HCT116 (cell line): ENCODE measurements at regions not wholly inside any gene's neighbourhood (a gene's known extent, or its start where the extent isn't known, plus 50 kb on each side); places are given as distances from the start of the nearest gene placed in this dataset.

Source experiments
- ATAC-seq: fragments of 200-7000 bp; cut with Tn5 transposase; 2 replicates; pipeline ENCODE4 v1.9.1; 2020; ENCODE audit warnings: mild to moderate bottlenecking, moderate library complexity
- BruUV-seq: library from RNA; stranded (reverse); fragments of 400-500 nt; replicated peaks from 2 replicates; lab custom pipeline; 2021; lab: Mats Ljungman, UMichigan
- CTCF ChIA-PET: fragments of 300-600 bp; sonication (Branson Sonifier 250); formaldehyde crosslinking; loops from one replicate; lab custom pipeline; 2021; ENCODE audit warnings: antibody characterized with exemption; lab: Charles Lee
- POLR2A ChIA-PET: fragments of 300-600, 350-600 bp; sonication (Branson Sonifier 250); formaldehyde crosslinking; loops from one replicate; lab custom pipeline; 2021; ENCODE audit warnings: antibody characterized with exemption; lab: Charles Lee
- RAD21 ChIA-PET, 2 experiments: fragments of 300-600 bp; sonication (Branson Sonifier 250); formaldehyde crosslinking; loops; one replicate each; lab custom pipeline; 2023; ENCODE audit warnings: low total read pairs in 2 of 2; ENCODE audit not compliant: uncharacterized antibody in 2 of 2, unreplicated experiment in 2 of 2, low non-redundant PET in 1 of 2; lab: Charles Lee
- DNase-seq: peaks from one replicate; pipeline ENCODE4 v3.0.0-alpha.2; 2010; ENCODE audit warnings: low read depth, low spot score
- H2AFZ ChIP-seq: fragments of 200-600 bp; shearing (Covaris generic), sonication (generic); 2 replicates; pipeline ENCODE4 v1.6.1; 2017; ENCODE audit warnings: low read depth, mixed run types, mixed read lengths, antibody characterized with exemption, low read length; ENCODE audit not compliant: poor library complexity, severe bottlenecking
- H3K27ac ChIP-seq: 2 replicates; pipeline ENCODE4 v1.5.1; 2012; ENCODE audit warnings: low read depth, low read length
- H3K27me3 ChIP-seq: fragments of 200-600 bp; sonication (generic); 2 replicates; pipeline ENCODE4 v1.6.1; 2016; ENCODE audit warnings: mixed run types, low read length, mixed read lengths; ENCODE audit not compliant: insufficient read depth
- H3K36me3 ChIP-seq, 2 experiments: fragments of 200-500 bp in 1 of 2; fragments of 200-600 bp in 1 of 2; sonication (Bioruptor generic) in 1 of 2; sonication (generic) in 1 of 2; 2 replicates each; pipeline versions ENCODE4 v1.5.1 to v1.6.1; 2014 to 2016; ENCODE audit warnings: low read length in 2 of 2, inconsistent platforms in 1 of 2, mixed read lengths in 1 of 2, mixed run types in 1 of 2; ENCODE audit not compliant: insufficient read depth in 2 of 2, control insufficient read depth in 1 of 2
- H3K4me1 ChIP-seq, 2 experiments: fragments of 200-600 bp in 1 of 2; sonication (generic) in 1 of 2; 2 replicates each; pipeline versions ENCODE4 v1.5.1 to v1.6.1; 2012 to 2017; ENCODE audit warnings: low read length in 2 of 2, inconsistent platforms in 1 of 2, mild to moderate bottlenecking in 1 of 2, mixed read lengths in 1 of 2, mixed run types in 1 of 2, moderate library complexity in 1 of 2; ENCODE audit not compliant: insufficient read depth in 2 of 2, control insufficient read depth in 1 of 2
- H3K4me2 ChIP-seq: fragments of 200-600 bp; sonication (generic); 2 replicates; pipeline ENCODE4 v1.6.1; 2017; ENCODE audit warnings: mixed run types, low read length, mixed read lengths
- H3K4me3 ChIP-seq, 2 experiments: fragments of 200-600 bp in 1 of 2; sonication (generic) in 1 of 2; replicated peaks in 1 of 2; 2 replicates each; pipeline ENCODE4 v1.5.1; 2011 to 2016; ENCODE audit warnings: low read length in 2 of 2, control low read depth in 1 of 2, low read depth in 1 of 2, mild to moderate bottlenecking in 1 of 2, mixed read lengths in 1 of 2, mixed run types in 1 of 2
- H3K79me2 ChIP-seq: fragments of 200-600 bp; sonication (generic); 2 replicates; pipeline ENCODE4 v1.6.1; 2017; ENCODE audit warnings: mild to moderate bottlenecking, mixed run types, low read length, moderate library complexity, mixed read lengths; ENCODE audit not compliant: insufficient read depth
- H3K9ac ChIP-seq: fragments of 200-600 bp; sonication (generic); 2 replicates; pipeline ENCODE4 v1.6.1; 2016; ENCODE audit warnings: low read length, mixed read lengths
- H3K9me2 ChIP-seq: fragments of 200-600 bp; sonication (generic), shearing (Covaris generic); 2 replicates; pipeline ENCODE4 v1.6.1; 2017; ENCODE audit warnings: mixed run types, mild to moderate bottlenecking, moderate library complexity; ENCODE audit not compliant: insufficient read depth
- H3K9me3 ChIP-seq, 2 experiments: fragments of 200-500 bp in 1 of 2; fragments of 200-600 bp in 1 of 2; sonication (Bioruptor generic) in 1 of 2; sonication (generic) in 1 of 2; 2 replicates each; pipeline ENCODE4 v1.6.1; 2014 to 2017; ENCODE audit warnings: low read length in 2 of 2, mixed read lengths in 2 of 2, inconsistent platforms in 1 of 2, low read depth in 1 of 2, mild to moderate bottlenecking in 1 of 2, mixed run types in 1 of 2, moderate library complexity in 1 of 2; ENCODE audit not compliant: control insufficient read depth in 1 of 2, insufficient read depth in 1 of 2
- H4K20me1 ChIP-seq: fragments of 200-600 bp; sonication (generic), shearing (Covaris generic); 2 replicates; pipeline ENCODE4 v1.6.1; 2017; ENCODE audit warnings: mixed run types, mild to moderate bottlenecking, moderate library complexity; ENCODE audit not compliant: insufficient read depth
- ATF3 ChIP-seq: IDR thresholded peaks from 2 replicates; pipeline ENCODE4 v1.6.1; 2012
- CBX3 ChIP-seq: IDR thresholded peaks from 2 replicates; pipeline ENCODE4 v1.6.1; 2012; ENCODE audit warnings: low read depth
- CEBPB ChIP-seq: IDR thresholded peaks from 2 replicates; pipeline ENCODE4 v1.6.1; 2012; ENCODE audit warnings: low read depth
- EGR1 ChIP-seq: IDR thresholded peaks from 2 replicates; pipeline ENCODE4 v1.6.1; 2012; ENCODE audit warnings: low read depth
- ELF1 ChIP-seq: IDR thresholded peaks from 2 replicates; pipeline ENCODE4 v1.6.1; 2012; ENCODE audit warnings: low read depth, borderline replicate concordance
- FOSL1 ChIP-seq: IDR thresholded peaks from 2 replicates; pipeline ENCODE4 v1.6.1; 2012; ENCODE audit warnings: low read depth
- JUND ChIP-seq: IDR thresholded peaks from 2 replicates; pipeline ENCODE4 v1.6.1; 2012
- POLR2A ChIP-seq: IDR thresholded peaks from 2 replicates; pipeline ENCODE4 v1.7.0; 2011; ENCODE audit warnings: borderline replicate concordance; ENCODE audit not compliant: insufficient read depth, insufficient read length; ENCODE audit errors: extremely low read depth
- RAD21 ChIP-seq: IDR thresholded peaks from 2 replicates; pipeline ENCODE4 v1.6.1; 2012; ENCODE audit warnings: low read depth, mild to moderate bottlenecking
- SIN3A ChIP-seq: IDR thresholded peaks from 2 replicates; pipeline ENCODE4 v1.6.1; 2012; ENCODE audit warnings: low read depth
- YY1 ChIP-seq: IDR thresholded peaks from 2 replicates; pipeline ENCODE4 v1.6.1; 2011; ENCODE audit warnings: low read length, low read depth, moderate library complexity, mild to moderate bottlenecking; ENCODE audit not compliant: insufficient replicate concordance; ENCODE audit errors: extremely low read depth
- ZFX ChIP-seq: fragments of 450-650 bp; IDR thresholded peaks from 2 replicates; pipeline ENCODE4 v1.6.1; 2017
- ZNF274 ChIP-seq: fragments of 200-500 bp; sonication (Bioruptor generic); IDR thresholded peaks from 2 replicates; pipeline ENCODE4 v1.6.1; 2014; ENCODE audit warnings: mild to moderate bottlenecking, low read depth, low read length, inconsistent platforms
- intact Hi-C: fragments of 100-400 bp; cut with micrococcal nuclease; formaldehyde crosslinking; loops from 2 replicates; pipeline ENCODE4 v1.10.0; 2022
- TF ChIP-seq, protein P1 (sequence below): IDR thresholded peaks from 2 replicates; pipeline ENCODE4 v1.6.1; 2012; ENCODE audit warnings: low read depth
- TF ChIP-seq, protein P2 (sequence below): IDR thresholded peaks from 2 replicates; pipeline ENCODE4 v1.6.1; 2011; ENCODE audit warnings: mild to moderate bottlenecking, low read length, moderate library complexity; ENCODE audit not compliant: insufficient replicate concordance; ENCODE audit errors: extremely low read depth

- TF ChIP-seq YY1 (no peak), CEBPB (no peak), ZFX (no peak), FOSL1 (no peak), JUND (no peak), ZNF274 (no peak), CBX3 (no peak), ELF1 (no peak), EGR1 (no peak), RAD21 (no peak), SIN3A (no peak), POLR2A (no peak), ATF3 (no peak)
- TF ChIP-seq, protein P1, sequence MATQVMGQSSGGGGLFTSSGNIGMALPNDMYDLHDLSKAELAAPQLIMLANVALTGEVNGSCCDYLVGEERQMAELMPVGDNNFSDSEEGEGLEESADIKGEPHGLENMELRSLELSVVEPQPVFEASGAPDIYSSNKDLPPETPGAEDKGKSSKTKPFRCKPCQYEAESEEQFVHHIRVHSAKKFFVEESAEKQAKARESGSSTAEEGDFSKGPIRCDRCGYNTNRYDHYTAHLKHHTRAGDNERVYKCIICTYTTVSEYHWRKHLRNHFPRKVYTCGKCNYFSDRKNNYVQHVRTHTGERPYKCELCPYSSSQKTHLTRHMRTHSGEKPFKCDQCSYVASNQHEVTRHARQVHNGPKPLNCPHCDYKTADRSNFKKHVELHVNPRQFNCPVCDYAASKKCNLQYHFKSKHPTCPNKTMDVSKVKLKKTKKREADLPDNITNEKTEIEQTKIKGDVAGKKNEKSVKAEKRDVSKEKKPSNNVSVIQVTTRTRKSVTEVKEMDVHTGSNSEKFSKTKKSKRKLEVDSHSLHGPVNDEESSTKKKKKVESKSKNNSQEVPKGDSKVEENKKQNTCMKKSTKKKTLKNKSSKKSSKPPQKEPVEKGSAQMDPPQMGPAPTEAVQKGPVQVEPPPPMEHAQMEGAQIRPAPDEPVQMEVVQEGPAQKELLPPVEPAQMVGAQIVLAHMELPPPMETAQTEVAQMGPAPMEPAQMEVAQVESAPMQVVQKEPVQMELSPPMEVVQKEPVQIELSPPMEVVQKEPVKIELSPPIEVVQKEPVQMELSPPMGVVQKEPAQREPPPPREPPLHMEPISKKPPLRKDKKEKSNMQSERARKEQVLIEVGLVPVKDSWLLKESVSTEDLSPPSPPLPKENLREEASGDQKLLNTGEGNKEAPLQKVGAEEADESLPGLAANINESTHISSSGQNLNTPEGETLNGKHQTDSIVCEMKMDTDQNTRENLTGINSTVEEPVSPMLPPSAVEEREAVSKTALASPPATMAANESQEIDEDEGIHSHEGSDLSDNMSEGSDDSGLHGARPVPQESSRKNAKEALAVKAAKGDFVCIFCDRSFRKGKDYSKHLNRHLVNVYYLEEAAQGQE, result no peak
- TF ChIP-seq, protein P2, sequence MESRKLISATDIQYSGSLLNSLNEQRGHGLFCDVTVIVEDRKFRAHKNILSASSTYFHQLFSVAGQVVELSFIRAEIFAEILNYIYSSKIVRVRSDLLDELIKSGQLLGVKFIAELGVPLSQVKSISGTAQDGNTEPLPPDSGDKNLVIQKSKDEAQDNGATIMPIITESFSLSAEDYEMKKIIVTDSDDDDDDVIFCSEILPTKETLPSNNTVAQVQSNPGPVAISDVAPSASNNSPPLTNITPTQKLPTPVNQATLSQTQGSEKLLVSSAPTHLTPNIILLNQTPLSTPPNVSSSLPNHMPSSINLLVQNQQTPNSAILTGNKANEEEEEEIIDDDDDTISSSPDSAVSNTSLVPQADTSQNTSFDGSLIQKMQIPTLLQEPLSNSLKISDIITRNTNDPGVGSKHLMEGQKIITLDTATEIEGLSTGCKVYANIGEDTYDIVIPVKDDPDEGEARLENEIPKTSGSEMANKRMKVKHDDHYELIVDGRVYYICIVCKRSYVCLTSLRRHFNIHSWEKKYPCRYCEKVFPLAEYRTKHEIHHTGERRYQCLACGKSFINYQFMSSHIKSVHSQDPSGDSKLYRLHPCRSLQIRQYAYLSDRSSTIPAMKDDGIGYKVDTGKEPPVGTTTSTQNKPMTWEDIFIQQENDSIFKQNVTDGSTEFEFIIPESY, result no peak
- Histone ChIP-seq H3K4me3 (no peak overlapping the region), H3K27ac (no peak overlapping the region), H3K36me3 (no peaks in the 10 kb centered on the region), H3K9ac (no peak overlapping the region), H3K27me3 (0 out of 2 replicates have a peak, but pooled peaks cover 3% of the 10 kb centered on the region), H3K9me2 (no peaks in the 10 kb centered on the region), H2AFZ (no peak overlapping the region), H3K4me1 (peaks cover 12 to 28% of the 10 kb centered on the region in 2 experiments), H3K4me2 (peak overlapping the region; percentile 70), H3K9me3 (no peaks in the 10 kb centered on the region), H3K79me2 (no peaks in the 10 kb centered on the region), H4K20me1 (no peaks in the 10 kb centered on the region)
- DNase-seq (no peak), ATAC-seq (no peak)
- ChIA-PET RAD21 (no interaction called here), POLR2A (no interaction called here), CTCF (no interaction called here)
- intact Hi-C loops, result no loop called here
- BruUV-seq, result no TSS peak
Measured at GRCh38 chr21:35191128-35191527, 142.0 kb upstream of the RUNX1 start.
